Heart right ventricle (tissue), 16 donors: ENCODE measurements at regions not wholly inside any gene's neighbourhood (a gene's known extent, or its start where the extent isn't known, plus 50 kb on each side); places are given as distances from the start of the nearest gene placed in this dataset.

Source experiments
- ATAC-seq, 8 donors: fragments of 200-7000 bp; cut with Tn5 transposase; one replicate each; pipeline ENCODE4 v1.9.1; 2020; ENCODE audit warnings: mild to moderate bottlenecking in 8 of 8, moderate library complexity in 8 of 8, moderate number of reproducible peaks in 1 of 8
- DNase-seq, 2 donors: peaks; one replicate each; pipeline ENCODE4 v3.0.0-alpha.2; 2020
- H3K27ac ChIP-seq, 10 donors: fragments of 200-600 bp; sonication (generic) in 2 of 10; one replicate each; pipeline versions ENCODE4 v1.5.0 to v1.8.0; 2020 to 2022; ENCODE audit warnings: mild to moderate bottlenecking in 3 of 10
- H3K27me3 ChIP-seq, 7 donors: fragments of 200-600 bp; one replicate each; pipeline ENCODE4 v1.8.0; 2021 to 2022; ENCODE audit warnings: mild to moderate bottlenecking in 2 of 7
- H3K36me3 ChIP-seq, 9 donors: fragments of 200-600 bp; sonication (generic) in 1 of 9; one replicate each; pipeline versions ENCODE4 v1.5.0 to v1.8.0; 2020 to 2022; ENCODE audit warnings: mild to moderate bottlenecking in 2 of 9
- H3K4me1 ChIP-seq, 9 donors: fragments of 200-600 bp; sonication (generic) in 1 of 9; one replicate each; pipeline versions ENCODE4 v1.5.0 to v1.8.0; 2020 to 2022; ENCODE audit warnings: mild to moderate bottlenecking in 4 of 9
- H3K4me3 ChIP-seq, 10 donors: fragments of 200-600 bp; sonication (generic) in 2 of 10; one replicate each; pipeline versions ENCODE4 v1.5.0 to v1.8.0; 2020 to 2022; ENCODE audit warnings: mild to moderate bottlenecking in 7 of 10, moderate library complexity in 2 of 10
- H3K9me3 ChIP-seq, 11 donors: fragments of 200-600 bp in 10 of 11; sonication (generic) in 2 of 11; one replicate each; pipeline versions ENCODE4 v1.5.0 to v1.8.0; 2013 to 2022; ENCODE audit warnings: mild to moderate bottlenecking in 2 of 11, control low read depth in 1 of 11, moderate library complexity in 1 of 11
- WGBS, 2 donors: extraction: QIAGEN DNeasy Blood & Tissue Kit; methylation state at CpG; one replicate each; pipeline ENCODE4 v1.1.7; 2013; ENCODE audit warnings: inconsistent platforms in 1 of 2; 5-methylcytosine and 5-hydroxymethylcytosine counted together
- intact Hi-C, 10 donors: fragments of 100-400 bp; cut with DNase I; formaldehyde crosslinking; loops; one replicate each; pipeline versions ENCODE4 v1.11.1 to v1.14.2; 2022
- TF ChIP-seq, protein P1 (sequence below), 9 donors: fragments of 200-600 bp; sonication (generic) in 2 of 9; IDR thresholded peaks; one replicate each; pipeline versions ENCODE4 v1.5.0 to v1.8.0; 2021 to 2022; ENCODE audit warnings: antibody characterized with exemption in 9 of 9, mild to moderate bottlenecking in 5 of 9, moderate library complexity in 1 of 9
- donor health status: Arrhythmogenic right ventricular cardiomyopathy.
- donor health status: ischemic (EF 13 %, LVEDD 7.1; RV severe dilation, severe dysfunction).
- donor health status: healthy with polysubstance abuse.
- donor health status: DM: no; HTN: yes; CAD: no.
- donor health status: DM: no; HTN: no; CAD: no.
- donor health status: ischemic (EF 25% LVEDD 6.9; RV normal size, moderate dysfunction).
- donor health status: ischemic (EF 25% LVEDD 5.7; RV mildly dilated, moderate dysfunction).
- donor health status: healthy.
- donor health status: DM: yes; HTN: yes; CAD: no.
- donor health status: Ischemic cardiomyopathy.
- donor health status: ischemic (EF 35%, LVEDD 5.7; RV mildly dilated, moderate dysfunction).
- donor health status: nonischemic (EF 11% LVEDD 7.7; RV severe dilation, severe dysfunction).
- donor health status: DM: yes; HTN: yes; CAD: no.
- donor health status: PGD.
- donor health status: ischemic (EF 29% LVEDD 5.4; RV normal size, mild dysfunction).
- donor health status: nonischemic (EF 23%, LVEDD 6.1; RV moderate dilation, normal function).

GRCh38 chr1:199010492-199010891, 371.7 kb downstream of the PTPRC start:
- Histone ChIP-seq H3K4me1 (peaks cover 0 to 20% (median 7%) of the 10 kb centered on the region in 9 donors), H3K4me3 (no peak overlapping the region), H3K27me3 (no peaks in the 10 kb centered on the region), H3K27ac (no peak overlapping the region), H3K9me3 (no peaks in the 10 kb centered on the region), H3K36me3 (no peaks in the 10 kb centered on the region)
- no peak for ATAC-seq
- intact Hi-C loops = no loop called here
- TF ChIP-seq, protein P1, sequence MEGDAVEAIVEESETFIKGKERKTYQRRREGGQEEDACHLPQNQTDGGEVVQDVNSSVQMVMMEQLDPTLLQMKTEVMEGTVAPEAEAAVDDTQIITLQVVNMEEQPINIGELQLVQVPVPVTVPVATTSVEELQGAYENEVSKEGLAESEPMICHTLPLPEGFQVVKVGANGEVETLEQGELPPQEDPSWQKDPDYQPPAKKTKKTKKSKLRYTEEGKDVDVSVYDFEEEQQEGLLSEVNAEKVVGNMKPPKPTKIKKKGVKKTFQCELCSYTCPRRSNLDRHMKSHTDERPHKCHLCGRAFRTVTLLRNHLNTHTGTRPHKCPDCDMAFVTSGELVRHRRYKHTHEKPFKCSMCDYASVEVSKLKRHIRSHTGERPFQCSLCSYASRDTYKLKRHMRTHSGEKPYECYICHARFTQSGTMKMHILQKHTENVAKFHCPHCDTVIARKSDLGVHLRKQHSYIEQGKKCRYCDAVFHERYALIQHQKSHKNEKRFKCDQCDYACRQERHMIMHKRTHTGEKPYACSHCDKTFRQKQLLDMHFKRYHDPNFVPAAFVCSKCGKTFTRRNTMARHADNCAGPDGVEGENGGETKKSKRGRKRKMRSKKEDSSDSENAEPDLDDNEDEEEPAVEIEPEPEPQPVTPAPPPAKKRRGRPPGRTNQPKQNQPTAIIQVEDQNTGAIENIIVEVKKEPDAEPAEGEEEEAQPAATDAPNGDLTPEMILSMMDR (IDR thresholded peaks at IDR 0.05) = no peak
- DNase-seq = no peak
- WGBS, 2 donors = 65 to 70% methylated on average over 4 of the region's 4 CpGs

- ATAC-seq = no peak
These were observed 372.1 kb downstream of the PTPRC start for GRCh38 chr1:199010933-199011332.

DNA sequence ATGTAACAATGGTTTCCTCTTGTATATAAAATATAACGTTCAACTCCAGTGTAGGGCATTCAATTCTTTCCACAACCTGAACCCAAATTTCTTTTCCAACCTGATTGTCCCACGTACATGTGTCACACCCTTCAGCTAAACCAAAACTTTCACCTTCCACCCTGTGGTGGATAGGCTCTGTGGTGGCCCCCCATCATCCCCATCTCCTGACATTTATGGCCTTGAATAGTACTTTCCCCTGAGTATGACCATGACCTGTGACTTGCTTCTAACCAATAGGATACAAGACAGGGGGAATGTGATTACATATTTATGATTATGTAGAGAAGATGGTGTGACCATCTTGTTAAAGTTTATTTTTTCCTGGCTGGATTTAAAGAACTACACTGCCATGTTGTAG, 377.0 kb downstream of the PTPRC start:
- Histone ChIP-seq H3K4me1 (no peaks in the 10 kb centered on the region), H3K27me3 (no peaks in the 10 kb centered on the region), H3K36me3 (no peaks in the 10 kb centered on the region), H3K9me3 (no peaks in the 10 kb centered on the region), H3K4me3 (no peak overlapping the region), H3K27ac (no peak overlapping the region)
- 90 to 93% methylated on average over 2 of the region's 2 CpGs for WGBS, 2 donors
- intact Hi-C loops = no loop called here
- no peak for ATAC-seq
- DNase-seq = no peak
- TF ChIP-seq, protein P1 (IDR thresholded peaks at IDR 0.05) = no peak

More at GRCh38 chr1:199010933-199011332, 372.1 kb downstream of the PTPRC start:
- H3K4me3 ChIP-seq = no peak overlapping the region
- TF ChIP-seq, protein P1 (IDR thresholded peaks at IDR 0.05) = no peak
- H3K4me1 ChIP-seq = peaks cover 0 to 20% (median 7%) of the 10 kb centered on the region in 9 donors
- no peak for DNase-seq
- 67 to 74% methylated on average over 2 of the region's 2 CpGs for WGBS, 2 donors
- no peaks in the 10 kb centered on the region for H3K9me3 ChIP-seq
- no peaks in the 10 kb centered on the region for H3K27me3 ChIP-seq
- no peaks in the 10 kb centered on the region for H3K36me3 ChIP-seq
- H3K27ac ChIP-seq = no peak overlapping the region
- intact Hi-C loops = no loop called here

DNA sequence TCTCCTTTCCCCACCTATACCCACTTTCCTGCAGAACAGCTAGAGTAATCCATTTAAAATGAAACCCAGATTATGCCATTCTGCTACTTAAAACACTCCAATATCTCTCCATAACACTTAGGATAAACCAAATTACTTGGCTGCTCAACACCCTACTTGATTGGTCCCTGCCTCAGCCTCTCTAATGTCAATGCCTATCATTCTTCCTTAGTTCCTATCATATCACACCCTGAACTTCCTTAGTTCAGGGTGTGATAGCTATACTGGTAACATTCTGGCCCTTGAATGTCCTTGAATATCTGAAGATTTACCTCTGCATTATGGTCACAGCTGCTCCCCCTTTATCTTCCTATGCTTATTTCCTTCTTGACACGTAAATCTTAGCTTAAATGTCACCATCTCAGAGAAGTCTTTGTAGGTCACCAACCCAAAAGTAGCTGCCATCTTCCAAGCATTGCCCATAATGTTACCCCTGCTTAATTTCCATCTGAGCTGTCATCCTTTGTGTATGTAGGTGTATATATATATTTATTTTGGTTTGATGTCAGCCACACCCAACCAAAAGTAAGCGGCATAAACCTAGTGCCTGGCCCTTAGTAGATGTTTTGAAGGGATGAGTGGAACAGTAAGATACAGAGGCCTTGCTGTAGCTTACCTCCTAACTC, 379.8 kb downstream of the PTPRC start:
- Histone ChIP-seq H3K9me3 (peaks cover 0 to 4% (median 0%) of the 10 kb centered on the region in 11 donors), H3K4me3 (no peak overlapping the region), H3K27ac (no peak overlapping the region), H3K27me3 (no peaks in the 10 kb centered on the region), H3K36me3 (no peaks in the 10 kb centered on the region), H3K4me1 (no peaks in the 10 kb centered on the region)
- 95 to 96% methylated on average over 2 of the region's 2 CpGs for WGBS, 2 donors
- no peak for DNase-seq
- intact Hi-C loops = no loop called here
- TF ChIP-seq, protein P1 (IDR thresholded peaks at IDR 0.05) = no peak
- no peak for ATAC-seq
